ENCODE measurements at regions not wholly inside any gene's neighbourhood (a gene's known extent, or its start where the extent isn't known, plus 50 kb on each side); places are given as distances from the start of the nearest gene placed in this dataset.

- Histone ChIP-seq H3K4me2 (no peak overlapping the region), H3K27ac (no peak overlapping the region), H3K9me3 (ENCODE audit: low read depth) (no peaks in the 10 kb centered on the region), H3K27me3 (no peaks in the 10 kb centered on the region), H3K36me3 (replicated peaks; ENCODE audit: insufficient read depth, low read depth) (no peaks in the 10 kb centered on the region), H3K9me2 (replicated peaks; ENCODE audit: insufficient read depth) (no peaks in the 10 kb centered on the region), H3K4me3 (no peak overlapping the region), H2AFZ (no peak overlapping the region), H3K79me2 (no peaks in the 10 kb centered on the region), H3K4me1 (ENCODE audit: insufficient read depth) (no peaks in the 10 kb centered on the region), H4K20me1 (ENCODE audit: insufficient read depth, poor library complexity, severe bottlenecking) (no peaks in the 10 kb centered on the region)
- WGBS (ENCODE audit: low lambda C conversion rate, missing lambda C conversion rate) = 95% methylated on average over 3 of the region's 3 CpGs
- DNase-seq (ENCODE audit: low spot score) = no peak
- no peak for TF ChIP-seq EZH2phosphoT487 (IDR thresholded peaks at IDR 0.05; ENCODE audit: low read depth, severe bottlenecking, unreplicated experiment)
- no peak for TF ChIP-seq CTCF (IDR thresholded peaks at IDR 0.05; ENCODE audit: poor library complexity)
- no peak for TF ChIP-seq EZH2 (IDR thresholded peaks at IDR 0.05; ENCODE audit: borderline replicate concordance)
These were observed 155.8 kb downstream of the RBM46 start for GRCh38 chr4:154936873-154937272.

GRCh38 chr4:154939851-154940250 is 158.8 kb downstream of the RBM46 start:
- WGBS (ENCODE audit: low lambda C conversion rate, missing lambda C conversion rate) = 64% methylated on average over 3 of the region's 3 CpGs
- H4K20me1 ChIP-seq (ENCODE audit: insufficient read depth, poor library complexity, severe bottlenecking) = no peaks in the 10 kb centered on the region
- TF ChIP-seq CTCF (IDR thresholded peaks at IDR 0.05; ENCODE audit: poor library complexity) = no peak
- H3K36me3 ChIP-seq (replicated peaks; ENCODE audit: insufficient read depth, low read depth) = no peaks in the 10 kb centered on the region
- no peak overlapping the region for H3K4me3 ChIP-seq
- H3K9me2 ChIP-seq (replicated peaks; ENCODE audit: insufficient read depth) = no peaks in the 10 kb centered on the region
- no peaks in the 10 kb centered on the region for H3K27me3 ChIP-seq
- no peak overlapping the region for H3K27ac ChIP-seq
- DNase-seq (ENCODE audit: low spot score) = peak; percentile 4
- H3K4me1 ChIP-seq (ENCODE audit: insufficient read depth) = no peaks in the 10 kb centered on the region
- H3K79me2 ChIP-seq = no peaks in the 10 kb centered on the region
- H3K4me2 ChIP-seq = no peak overlapping the region
- no peaks in the 10 kb centered on the region for H3K9me3 ChIP-seq (ENCODE audit: low read depth)
- H2AFZ ChIP-seq = no peak overlapping the region

GRCh38 chr4:154942176-154942575 is 161.1 kb downstream of the RBM46 start:
- Histone ChIP-seq H3K27ac (no peak overlapping the region), H2AFZ (no peak overlapping the region), H4K20me1 (ENCODE audit: insufficient read depth, poor library complexity, severe bottlenecking) (no peaks in the 10 kb centered on the region), H3K4me3 (no peak overlapping the region), H3K9me3 (ENCODE audit: low read depth) (no peaks in the 10 kb centered on the region), H3K27me3 (no peaks in the 10 kb centered on the region), H3K4me2 (no peak overlapping the region), H3K9me2 (replicated peaks; ENCODE audit: insufficient read depth) (no peaks in the 10 kb centered on the region), H3K4me1 (ENCODE audit: insufficient read depth) (no peaks in the 10 kb centered on the region), H3K36me3 (replicated peaks; ENCODE audit: insufficient read depth, low read depth) (no peaks in the 10 kb centered on the region), H3K79me2 (no peaks in the 10 kb centered on the region)
- no peak for TF ChIP-seq EZH2phosphoT487 (IDR thresholded peaks at IDR 0.05; ENCODE audit: low read depth, severe bottlenecking, unreplicated experiment)
- TF ChIP-seq EZH2 (IDR thresholded peaks at IDR 0.05; ENCODE audit: borderline replicate concordance) = no peak
- TF ChIP-seq CTCF (IDR thresholded peaks at IDR 0.05; ENCODE audit: poor library complexity) = no peak
- DNase-seq (ENCODE audit: low spot score) = no peak

GRCh38 chr4:154944996-154945395 is 163.9 kb downstream of the RBM46 start:
- DNase-seq (ENCODE audit: low spot score) = no peak
- Histone ChIP-seq H3K36me3 (replicated peaks; ENCODE audit: insufficient read depth, low read depth) (no peaks in the 10 kb centered on the region), H3K4me1 (ENCODE audit: insufficient read depth) (no peaks in the 10 kb centered on the region), H3K9me3 (ENCODE audit: low read depth) (no peaks in the 10 kb centered on the region), H3K27ac (no peak overlapping the region), H3K9me2 (replicated peaks; ENCODE audit: insufficient read depth) (no peaks in the 10 kb centered on the region), H3K27me3 (no peaks in the 10 kb centered on the region), H4K20me1 (ENCODE audit: insufficient read depth, poor library complexity, severe bottlenecking) (no peaks in the 10 kb centered on the region), H3K4me2 (no peak overlapping the region), H3K79me2 (no peaks in the 10 kb centered on the region), H3K4me3 (no peak overlapping the region), H2AFZ (no peak overlapping the region)
- no peak for TF ChIP-seq CTCF (IDR thresholded peaks at IDR 0.05; ENCODE audit: poor library complexity)
- TF ChIP-seq EZH2 (IDR thresholded peaks at IDR 0.05; ENCODE audit: borderline replicate concordance) = no peak
- TF ChIP-seq EZH2phosphoT487 (IDR thresholded peaks at IDR 0.05; ENCODE audit: low read depth, severe bottlenecking, unreplicated experiment) = no peak
- WGBS (ENCODE audit: low lambda C conversion rate, missing lambda C conversion rate) = 90% methylated on average over 4 of the region's 4 CpGs

Data from hepatocyte (in vitro differentiated cells).